AG04449 (cell line): ENCODE measurements at regions not wholly inside any gene's neighbourhood (a gene's known extent, or its start where the extent isn't known, plus 50 kb on each side); places are given as distances from the start of the nearest gene placed in this dataset.
A peak's percentile ranks its signal among the peaks of the same experiment; 100 is the strongest.
"Not testable (repeated sequence)": the region's sequence is repeated elsewhere in the genome, so short reads cannot be mapped to it uniquely, and the experiment has no call there.

Experiments used
- CTCF ChIA-PET: fragments of 350-600 bp; formaldehyde crosslinking; extraction: SDS; loops from one replicate; lab custom pipeline; 2021; ENCODE audit warnings: antibody characterized with exemption; lab: Yijun Ruan, JAX
- POLR2A ChIA-PET: fragments of 400-600, 350-600 bp; formaldehyde crosslinking; extraction: SDS; loops from one replicate; lab custom pipeline; 2020; ENCODE audit warnings: antibody characterized with exemption, inconsistent platforms; lab: Yijun Ruan, JAX
- DNase-seq: peaks from one replicate; pipeline ENCODE4 v3.0.0-alpha.2; 2010; ENCODE audit warnings: low read depth, low spot score
- H3K4me3 ChIP-seq: 2 replicates; pipeline ENCODE4 v1.5.1; 2011; ENCODE audit warnings: low read depth, mild to moderate bottlenecking, control low read depth, low read length
- CTCF ChIP-seq: IDR thresholded peaks from one replicate; pipeline ENCODE4 v1.5.1; 2011; ENCODE audit warnings: mild to moderate bottlenecking, moderate library complexity, low read length, control low read depth, inconsistent platforms; ENCODE audit not compliant: insufficient read depth; ENCODE audit errors: missing control alignments

DNA sequence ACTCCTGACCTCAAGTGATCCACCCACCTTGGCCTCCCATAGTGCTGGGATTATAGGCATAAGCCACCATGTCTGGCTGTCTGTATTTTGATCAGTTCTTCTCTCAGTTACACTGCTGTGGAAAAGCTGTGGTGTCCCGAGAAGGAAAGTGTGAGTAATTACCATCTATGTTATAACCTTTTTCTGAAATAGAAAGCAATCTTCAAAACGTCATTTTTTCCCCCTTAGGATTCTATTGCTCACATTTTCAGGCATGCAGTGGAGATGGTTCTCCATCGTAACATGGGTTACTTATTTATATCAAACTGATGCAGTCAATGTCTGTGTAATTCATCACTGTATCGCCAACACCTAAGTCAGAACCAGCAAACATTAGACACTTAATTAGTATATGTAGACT lies 103.5 kb upstream of the FAM3C start:
- DNase-seq: no peak
- TF ChIP-seq CTCF: no peak
- CTCF ChIA-PET: interaction anchor here (1.1 kb wide), 1 partner anchor 132 kb away, joined by 3 read pairs; no protein-coding TSS in a partner anchor
- POLR2A ChIA-PET: no interaction called here
- H3K4me3 ChIP-seq: no peak overlapping the region

DNA sequence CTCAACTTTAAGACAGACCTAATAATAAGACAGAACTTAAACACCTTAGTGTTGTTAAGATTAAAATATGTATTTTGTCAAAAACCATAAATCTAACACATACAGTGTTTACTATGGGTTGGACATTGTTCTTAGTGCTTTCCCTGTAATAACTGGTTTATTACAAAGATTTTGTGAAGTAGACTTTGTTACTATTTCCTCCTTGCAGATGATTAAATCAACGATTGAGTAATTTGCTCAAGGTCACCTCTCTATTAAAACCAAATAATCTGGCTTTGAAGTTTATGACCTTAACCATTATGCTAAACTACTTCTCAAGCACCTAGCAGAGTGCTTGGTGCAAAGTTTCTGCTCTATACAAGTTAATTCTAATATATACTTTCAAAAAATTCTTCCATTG lies 102.7 kb upstream of the FAM3C start:
- no peak overlapping the region for H3K4me3 ChIP-seq
- no peak for TF ChIP-seq CTCF
- ChIA-PET POLR2A (no interaction called here), CTCF (interaction anchor here (1.3 kb wide), 1 partner anchor 132 kb away, joined by 3 read pairs; no protein-coding TSS in a partner anchor)
- no peak for DNase-seq

- CTCF ChIA-PET: interaction anchor here (1.6 kb wide), 1 partner anchor 50 kb away, joined by 4 read pairs; no protein-coding TSS in a partner anchor
- H3K4me3 ChIP-seq, POLR2A ChIA-PET: not testable (repeated sequence)
These were observed 101.4 kb upstream of the FAM3C start for GRCh38 chr7:121497545-121497944.

GRCh38 chr7:121494516-121494915 lies 98.4 kb upstream of the FAM3C start:
- CTCF ChIA-PET: interaction anchor here (0.9 to 1.9 kb wide), 6 partner anchors 9 to 99 kb away, joined by 3 to 6 read pairs (median 4); no protein-coding TSS in a partner anchor
- H3K4me3 ChIP-seq: no peak overlapping the region
- POLR2A ChIA-PET: no interaction called here
- DNase-seq: peak; percentile 26
- no peak for TF ChIP-seq CTCF

More at GRCh38 chr7:121497545-121497944, 101.4 kb upstream of the FAM3C start:
- not testable (repeated sequence) for DNase-seq

DNA sequence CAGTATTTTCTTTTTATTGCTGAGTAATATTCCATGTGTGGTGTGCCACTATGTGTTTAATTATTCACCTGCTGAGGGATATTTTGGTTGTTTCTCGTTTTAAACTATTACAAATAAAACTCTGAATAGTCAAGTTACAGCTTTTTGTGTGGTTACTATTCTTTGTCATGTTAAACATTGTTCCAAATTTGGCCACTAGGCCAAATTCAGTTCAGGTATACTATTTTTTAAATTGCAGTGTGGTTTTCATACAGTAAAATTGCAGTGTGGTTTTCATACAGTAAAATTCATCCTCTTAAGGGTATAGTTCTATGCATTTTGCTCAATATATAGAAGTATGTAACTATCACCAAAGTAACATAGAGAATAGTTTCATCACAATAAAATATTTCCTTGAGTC lies 97.4 kb upstream of the FAM3C start:
- CTCF ChIA-PET: no interaction called here
- POLR2A ChIA-PET: no interaction called here
- no peak for DNase-seq
- no peak overlapping the region for H3K4me3 ChIP-seq
- TF ChIP-seq CTCF: no peak

DNA sequence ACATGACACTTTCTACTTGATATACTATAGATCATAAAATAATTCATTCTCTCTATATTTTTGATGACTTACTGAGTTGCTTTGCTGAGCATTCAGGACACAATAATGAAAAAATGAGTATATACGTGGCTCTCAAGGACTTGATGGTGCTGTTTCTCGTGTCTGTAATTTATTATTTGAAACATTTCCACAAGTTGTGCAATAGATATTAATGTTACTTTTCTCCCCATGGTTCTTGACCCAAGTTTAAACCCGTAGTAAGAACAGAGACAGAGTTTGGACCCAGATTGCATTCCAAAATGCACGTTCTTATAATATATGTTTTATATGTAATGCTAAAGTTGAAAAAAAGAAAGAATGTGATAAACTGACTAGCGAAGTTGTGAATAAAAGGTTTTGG lies 94.2 kb upstream of the FAM3C start:
- ChIA-PET POLR2A (no interaction called here), CTCF (no interaction called here)
- H3K4me3 ChIP-seq: no peak overlapping the region

More for the DNA sequence above, 94.2 kb upstream of the FAM3C start:
- TF ChIP-seq CTCF: no peak
- no peak for DNase-seq
